Lower leg skin (tissue), 3 donors: ENCODE measurements at regions not wholly inside any gene's neighbourhood (a gene's known extent, or its start where the extent isn't known, plus 50 kb on each side); places are given as distances from the start of the nearest gene placed in this dataset.

Experiments used
- CTCF ChIP-seq, 3 donors: fragments of 450-650 bp; IDR thresholded peaks; one replicate each; pipeline ENCODE4 v1.5.1; 2016; ENCODE audit warnings: antibody characterized with exemption in 3 of 3, mild to moderate bottlenecking in 3 of 3, moderate library complexity in 2 of 3
- POLR2A ChIP-seq, 2 donors: fragments of 450-650 bp; IDR thresholded peaks; one replicate each; pipeline ENCODE4 v1.6.1; 2016 to 2017; ENCODE audit warnings: antibody characterized with exemption in 2 of 2, mild to moderate bottlenecking in 1 of 2, moderate library complexity in 1 of 2

GRCh38 chr1:82858031-82858430 is 1057.3 kb downstream of the ADGRL2 start:
- TF ChIP-seq CTCF (IDR thresholded peaks at IDR 0.05) (no peak), POLR2A (IDR thresholded peaks at IDR 0.05) (no peak)
